ENCODE measurements at regions not wholly inside any gene's neighbourhood (a gene's known extent, or its start where the extent isn't known, plus 50 kb on each side); places are given as distances from the start of the nearest gene placed in this dataset.

DNA sequence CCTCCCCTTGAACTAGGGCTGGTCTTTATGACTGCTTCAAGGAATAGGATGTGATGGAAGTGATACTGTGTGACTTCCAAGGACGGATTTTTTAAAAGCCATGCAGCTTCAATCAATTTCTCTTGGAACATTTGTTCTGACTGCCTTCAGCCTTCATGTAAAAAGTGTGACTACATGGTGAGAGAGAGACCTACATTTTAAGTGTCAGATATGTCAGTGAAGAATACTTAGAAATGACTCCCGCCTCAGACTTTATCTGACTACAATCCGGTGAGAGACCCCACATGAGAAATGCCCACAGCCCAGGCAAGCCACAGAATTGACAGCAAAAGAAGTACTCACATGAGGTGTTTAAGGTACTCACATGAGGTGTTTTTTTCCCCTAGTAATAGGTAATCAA is 295.3 kb downstream of the KCNC2 start:
- no peak for TF ChIP-seq EZH2 (IDR thresholded peaks at IDR 0.05; ENCODE audit: low read length, missing control alignments)
- TF ChIP-seq CTCF (conservative IDR thresholded peaks at IDR 0.05 in 1 of 2, IDR thresholded peaks at IDR 0.05 in 1 of 2; ENCODE audit: low read depth in 1 of 2, low read length in 2 of 2), result no peak
